ENCODE measurements at regions not wholly inside any gene's neighbourhood (a gene's known extent, or its start where the extent isn't known, plus 50 kb on each side); places are given as distances from the start of the nearest gene placed in this dataset.

DNA sequence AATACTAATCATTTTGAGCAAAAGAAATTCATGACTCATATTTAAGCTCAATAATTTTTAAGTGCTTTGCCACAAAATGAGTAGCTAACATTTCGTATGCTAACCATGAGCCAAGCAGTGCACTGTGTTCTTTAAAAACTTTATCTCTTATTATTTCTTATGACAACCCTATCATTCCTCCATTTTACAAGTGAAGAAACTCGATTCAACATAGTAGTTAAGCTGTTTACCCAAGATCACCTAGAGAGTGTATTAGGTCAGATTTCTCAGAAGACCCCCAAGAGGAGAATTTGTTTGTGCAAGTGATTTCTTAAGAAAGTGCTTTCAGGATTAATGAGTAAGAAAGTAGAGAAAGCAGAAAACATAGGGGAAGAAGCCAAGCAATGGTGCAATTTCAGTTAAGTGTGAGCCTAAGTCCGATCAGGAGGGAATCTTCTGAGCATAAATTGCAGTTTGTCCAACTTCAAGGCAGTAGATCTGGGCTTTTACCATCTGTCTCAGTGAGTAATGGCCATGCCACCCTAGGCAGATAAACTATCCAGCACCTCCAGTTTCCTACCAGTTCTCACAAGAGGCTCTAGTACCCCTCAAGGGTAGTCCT, 202.7 kb downstream of the SCG2 start:
- intact Hi-C loops (cut with micrococcal nuclease), result no loop called here
- Mint-ChIP-seq H3K4me1 (ENCODE audit: low read depth) (no peaks in the 10 kb centered on the region), H3K27ac (no peak overlapping the region), H3K9me3 (peaks cover 5% of the 10 kb centered on the region), H3K27me3 (no peaks in the 10 kb centered on the region), H3K4me3 (no peak overlapping the region), H3K36me3 (ENCODE audit: low read depth) (no peaks in the 10 kb centered on the region)
- ChIA-PET CTCF (no interaction called here), POLR2A (no interaction called here)
- DNase-seq (no peak), ATAC-seq (no peak)
- TF ChIP-seq, protein P1, sequence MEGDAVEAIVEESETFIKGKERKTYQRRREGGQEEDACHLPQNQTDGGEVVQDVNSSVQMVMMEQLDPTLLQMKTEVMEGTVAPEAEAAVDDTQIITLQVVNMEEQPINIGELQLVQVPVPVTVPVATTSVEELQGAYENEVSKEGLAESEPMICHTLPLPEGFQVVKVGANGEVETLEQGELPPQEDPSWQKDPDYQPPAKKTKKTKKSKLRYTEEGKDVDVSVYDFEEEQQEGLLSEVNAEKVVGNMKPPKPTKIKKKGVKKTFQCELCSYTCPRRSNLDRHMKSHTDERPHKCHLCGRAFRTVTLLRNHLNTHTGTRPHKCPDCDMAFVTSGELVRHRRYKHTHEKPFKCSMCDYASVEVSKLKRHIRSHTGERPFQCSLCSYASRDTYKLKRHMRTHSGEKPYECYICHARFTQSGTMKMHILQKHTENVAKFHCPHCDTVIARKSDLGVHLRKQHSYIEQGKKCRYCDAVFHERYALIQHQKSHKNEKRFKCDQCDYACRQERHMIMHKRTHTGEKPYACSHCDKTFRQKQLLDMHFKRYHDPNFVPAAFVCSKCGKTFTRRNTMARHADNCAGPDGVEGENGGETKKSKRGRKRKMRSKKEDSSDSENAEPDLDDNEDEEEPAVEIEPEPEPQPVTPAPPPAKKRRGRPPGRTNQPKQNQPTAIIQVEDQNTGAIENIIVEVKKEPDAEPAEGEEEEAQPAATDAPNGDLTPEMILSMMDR (IDR thresholded peaks at IDR 0.05), result no peak

- ATAC-seq (no peak), DNase-seq (no peak)
- CTCF ChIA-PET, result no interaction called here
- TF ChIP-seq, protein P1 (IDR thresholded peaks at IDR 0.05), result no peak
- no peaks in the 10 kb centered on the region for H3K4me1 Mint-ChIP-seq (ENCODE audit: low read depth)
- no peak overlapping the region for H3K4me3 Mint-ChIP-seq
- POLR2A ChIA-PET, result no interaction called here
- intact Hi-C loops (cut with micrococcal nuclease), result no loop called here
- no peaks in the 10 kb centered on the region for H3K9me3 Mint-ChIP-seq
- no peak overlapping the region for H3K27ac Mint-ChIP-seq
- no peaks in the 10 kb centered on the region for H3K27me3 Mint-ChIP-seq
- no peaks in the 10 kb centered on the region for H3K36me3 Mint-ChIP-seq (ENCODE audit: low read depth)
Measured at GRCh38 chr2:223404616-223405015, 197.5 kb downstream of the SCG2 start.

GRCh38 chr2:223414646-223415045, 187.5 kb downstream of the SCG2 start:
- no peaks in the 10 kb centered on the region for H3K9me3 Mint-ChIP-seq
- no peak overlapping the region for H3K4me3 Mint-ChIP-seq
- TF ChIP-seq, protein P1 (IDR thresholded peaks at IDR 0.05), result no peak
- ATAC-seq, result no peak
- H3K27ac Mint-ChIP-seq, result no peak overlapping the region
- POLR2A ChIA-PET, result no interaction called here
- intact Hi-C loops (cut with micrococcal nuclease), result no loop called here
- H3K36me3 Mint-ChIP-seq (ENCODE audit: low read depth), result no peaks in the 10 kb centered on the region
- no peaks in the 10 kb centered on the region for H3K27me3 Mint-ChIP-seq
- CTCF ChIA-PET, result no interaction called here
- no peaks in the 10 kb centered on the region for H3K4me1 Mint-ChIP-seq (ENCODE audit: low read depth)
- no peak for DNase-seq

DNA sequence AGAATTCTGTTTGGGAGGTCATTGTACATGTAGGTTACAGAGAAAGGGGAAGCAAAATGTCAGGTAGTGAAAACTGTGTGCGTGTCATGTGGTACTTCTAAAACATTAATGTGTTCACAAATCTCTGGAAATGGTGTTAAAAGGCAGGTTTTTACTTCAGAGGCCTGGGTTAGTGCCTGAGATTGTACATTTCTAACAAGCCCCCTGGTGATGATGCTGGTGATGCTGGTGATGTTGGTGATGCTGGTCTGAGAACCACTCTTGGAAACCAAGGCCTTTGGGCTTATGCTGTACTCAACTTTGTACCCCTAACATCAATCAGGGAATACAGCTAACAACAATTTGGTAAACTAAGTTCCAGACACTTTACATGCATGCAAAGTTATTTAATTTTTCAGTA, 187.1 kb downstream of the SCG2 start:
- ATAC-seq (no peak), DNase-seq (no peak)
- ChIA-PET CTCF (no interaction called here), POLR2A (no interaction called here)
- no peaks in the 10 kb centered on the region for H3K4me1 Mint-ChIP-seq (ENCODE audit: low read depth)
- intact Hi-C loops (cut with micrococcal nuclease), result no loop called here
- H3K36me3 Mint-ChIP-seq (ENCODE audit: low read depth), result no peaks in the 10 kb centered on the region
- TF ChIP-seq, protein P1 (IDR thresholded peaks at IDR 0.05), result no peak
- H3K27me3 Mint-ChIP-seq, result no peaks in the 10 kb centered on the region
- H3K4me3 Mint-ChIP-seq, result no peak overlapping the region
- no peaks in the 10 kb centered on the region for H3K9me3 Mint-ChIP-seq
- no peak overlapping the region for H3K27ac Mint-ChIP-seq

DNA sequence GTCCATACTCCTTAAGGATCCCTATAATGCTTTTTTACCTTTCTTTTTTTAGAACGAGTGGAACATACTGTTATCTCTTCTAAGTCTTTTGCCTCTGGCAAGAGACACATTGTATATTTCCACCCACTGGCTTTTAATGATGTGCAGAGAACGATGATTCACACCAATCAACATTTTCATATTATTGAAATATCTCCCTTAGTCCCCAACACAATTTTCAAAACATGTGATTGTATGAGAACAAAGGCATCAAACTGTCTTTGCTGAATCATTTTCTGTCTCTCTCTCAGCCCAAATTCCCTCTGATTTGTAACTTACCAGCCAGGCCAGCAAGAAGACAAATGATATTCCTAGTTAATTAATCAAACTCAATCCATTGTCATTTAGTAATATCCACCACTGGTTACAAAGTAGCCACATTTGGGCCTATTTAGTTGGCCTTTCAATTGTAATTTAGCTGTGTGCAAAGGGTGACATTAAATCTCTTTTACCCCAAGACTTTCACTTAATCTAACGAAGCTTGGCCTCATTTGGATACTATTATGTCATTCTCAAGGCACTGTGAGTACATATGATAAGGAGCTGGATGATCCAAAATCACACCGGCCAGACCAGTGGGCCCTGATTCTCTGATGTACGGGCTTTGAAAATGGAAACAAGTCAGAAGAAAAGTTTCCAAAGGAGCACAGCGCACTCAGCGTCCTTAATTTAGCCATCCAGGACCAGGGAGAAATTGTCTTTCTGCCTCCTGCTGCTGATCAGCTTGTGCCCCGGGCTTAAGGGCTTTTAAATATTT, 185.1 kb downstream of the SCG2 start:
- ChIA-PET CTCF (no interaction called here), POLR2A (no interaction called here)
- no peak overlapping the region for H3K4me3 Mint-ChIP-seq
- H3K27ac Mint-ChIP-seq, result no peak overlapping the region
- no peaks in the 10 kb centered on the region for H3K4me1 Mint-ChIP-seq (ENCODE audit: low read depth)
- TF ChIP-seq, protein P1 (IDR thresholded peaks at IDR 0.05), result no peak
- intact Hi-C loops (cut with micrococcal nuclease), result no loop called here
- H3K36me3 Mint-ChIP-seq (ENCODE audit: low read depth), result no peaks in the 10 kb centered on the region
- no peak for ATAC-seq
- H3K9me3 Mint-ChIP-seq, result no peaks in the 10 kb centered on the region
- DNase-seq, result no peak
- no peaks in the 10 kb centered on the region for H3K27me3 Mint-ChIP-seq

Data from activated CD8-positive, alpha-beta T cell treated with anti-CD3 and anti-CD28 coated beads for 36 hours (primary cell).